HG03432 (cell line): ENCODE measurements at regions not wholly inside any gene's neighbourhood (a gene's known extent, or its start where the extent isn't known, plus 50 kb on each side); places are given as distances from the start of the nearest gene placed in this dataset.
"Not testable (repeated sequence)": the region's sequence is repeated elsewhere in the genome, so short reads cannot be mapped to it uniquely, and the experiment has no call there.

Source experiments
- ATAC-seq: cut with Tn5 transposase; IDR thresholded peaks from one replicate; pipeline ENCODE4 v1.9.1; 2021; ENCODE audit warnings: mild to moderate bottlenecking, moderate library complexity; ENCODE audit not compliant: unreplicated experiment

- ATAC-seq: no peak
Observed at GRCh38 chr15:62895905-62896316, 146.6 kb upstream of the TPM1 start.

GRCh38 chr15:62896380-62896866 is 146.1 kb upstream of the TPM1 start:
- no peak for ATAC-seq

GRCh38 chr15:62896969-62897486 is 145.5 kb upstream of the TPM1 start:
- no peak for ATAC-seq

DNA sequence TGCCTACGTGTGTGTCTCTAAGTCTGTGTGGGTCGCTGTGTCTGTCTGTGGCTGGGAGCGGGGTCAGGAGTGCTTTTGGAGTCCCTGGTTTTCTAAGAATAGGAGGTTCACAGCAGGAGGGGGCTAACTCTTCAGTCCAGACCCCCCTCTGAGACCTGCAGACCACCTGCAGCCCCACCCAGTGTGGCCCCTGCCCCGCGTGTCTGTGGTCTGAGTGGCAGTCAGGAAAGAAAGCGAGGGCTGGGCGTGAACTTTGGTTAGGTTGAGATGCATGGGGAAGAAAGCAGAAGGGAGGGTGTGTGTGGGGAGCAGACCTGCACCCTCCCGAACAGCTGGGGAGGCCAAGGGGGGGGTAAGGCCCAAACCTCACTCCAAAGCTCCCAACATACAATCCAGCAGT is 144.9 kb upstream of the TPM1 start:
- no peak for ATAC-seq

GRCh38 chr15:62899090-62899493 is 143.5 kb upstream of the TPM1 start:
- no peak for ATAC-seq

- ATAC-seq: no peak
Observed at GRCh38 chr15:62900071-62900802, 142.3 kb upstream of the TPM1 start.

DNA sequence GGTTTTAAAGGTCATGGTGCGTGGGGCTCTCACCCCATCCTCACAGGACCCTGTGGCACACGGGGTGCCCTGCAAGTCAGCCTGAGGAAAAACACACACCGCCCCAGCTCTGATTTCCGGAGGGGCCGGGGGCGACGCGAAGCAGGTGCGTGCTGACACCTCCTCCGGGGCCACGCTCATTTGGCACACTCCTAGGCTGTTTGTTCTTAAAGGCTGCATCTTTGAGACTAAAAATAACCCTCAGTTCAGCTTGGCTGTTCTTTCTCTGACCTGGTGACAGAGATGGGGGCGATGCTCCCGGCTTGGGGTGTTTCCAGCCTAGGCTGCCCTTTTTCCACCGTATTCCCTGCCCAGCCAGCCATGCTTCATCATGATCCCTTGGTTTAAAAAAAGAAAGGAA is 141.5 kb upstream of the TPM1 start:
- no peak for ATAC-seq

- ATAC-seq: no peak
Observed at GRCh38 chr15:62901909-62902546, 140.5 kb upstream of the TPM1 start.

- ATAC-seq: no peak
Observed at GRCh38 chr15:62902821-62903220, 139.7 kb upstream of the TPM1 start.

DNA sequence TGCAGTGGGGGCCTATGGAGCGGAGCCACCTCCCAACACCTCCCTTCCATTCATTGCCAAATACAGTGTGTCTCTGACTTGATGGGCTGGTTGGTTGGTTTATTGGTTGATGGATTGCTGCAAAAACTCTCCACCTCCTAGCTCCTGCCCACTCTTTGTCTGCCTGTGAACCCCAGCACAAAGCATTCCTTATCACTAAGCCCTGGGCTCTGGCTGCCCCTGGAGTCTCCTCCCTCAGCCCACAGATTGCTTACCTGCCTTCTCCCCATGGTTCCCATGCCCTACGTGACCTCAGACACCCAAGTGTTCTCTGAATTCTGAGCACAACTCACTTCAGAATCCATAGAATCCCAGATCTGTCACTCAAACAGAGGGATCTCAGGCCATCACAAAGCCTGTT is 139.1 kb upstream of the TPM1 start:
- ATAC-seq: no peak

- no peak for ATAC-seq
Observed at GRCh38 chr15:62904041-62904910, 138.3 kb upstream of the TPM1 start.

DNA sequence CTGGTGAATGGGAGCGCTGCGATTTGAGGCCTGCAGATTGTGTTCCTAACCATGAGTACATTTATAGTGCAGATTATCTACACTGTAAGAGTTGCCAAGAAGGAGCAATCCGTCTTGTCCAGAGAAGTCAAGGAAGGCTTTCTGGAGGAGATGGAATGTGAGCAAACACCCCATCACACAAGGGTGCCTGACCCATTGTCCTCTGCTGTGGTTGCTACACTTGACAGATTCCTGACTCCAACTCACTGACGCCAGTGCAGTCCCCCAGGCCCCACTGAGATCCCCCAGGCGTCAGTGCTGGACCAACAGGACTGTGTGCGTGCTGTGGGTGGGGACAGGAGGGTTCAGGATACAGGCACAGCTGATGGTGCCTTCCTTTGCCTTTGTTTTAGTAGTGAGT is 135.9 kb upstream of the TPM1 start:
- no peak for ATAC-seq

- ATAC-seq: no peak
Observed at GRCh38 chr15:62907275-62907674, 135.3 kb upstream of the TPM1 start.

DNA sequence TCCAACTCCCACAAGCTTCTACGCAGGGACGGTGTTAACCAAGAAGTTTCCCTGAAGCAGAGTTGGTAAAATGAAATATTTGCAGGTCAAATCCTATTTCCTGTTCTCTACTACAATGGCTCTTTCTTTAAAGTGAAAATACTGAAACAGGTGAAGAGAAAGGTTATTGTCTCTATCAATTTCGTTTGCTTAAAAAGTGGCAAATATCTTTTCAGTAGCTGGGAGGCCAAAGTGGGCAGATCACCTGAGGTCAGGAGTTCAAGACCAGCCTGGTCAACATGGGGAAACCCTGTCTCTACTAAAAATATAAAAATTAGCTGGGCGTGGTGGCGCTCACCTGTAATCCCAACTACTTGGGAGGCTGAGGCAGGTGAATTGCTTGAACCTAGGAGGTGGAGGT is 134.2 kb upstream of the TPM1 start:
- ATAC-seq: not testable (repeated sequence)

DNA sequence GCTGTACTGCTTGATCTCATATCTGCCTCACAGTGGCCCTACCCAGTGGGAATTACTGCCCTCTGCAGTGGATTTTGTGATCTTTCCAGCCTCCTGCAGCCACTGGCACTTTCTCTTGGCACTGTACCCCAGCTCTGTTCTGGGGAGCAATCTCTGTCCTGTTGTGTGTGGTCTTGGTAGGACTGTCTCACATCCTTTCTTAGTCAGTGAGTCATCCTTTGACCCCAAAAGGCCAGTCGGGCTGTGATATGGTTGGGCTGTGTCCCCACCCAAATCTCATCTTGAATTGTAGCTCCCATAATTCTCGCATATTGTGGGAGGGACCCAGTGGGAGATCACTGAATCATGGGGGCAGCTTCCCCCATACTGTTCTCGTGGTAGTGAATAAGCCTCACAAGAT is 133.3 kb upstream of the TPM1 start:
- no peak for ATAC-seq

- no peak for ATAC-seq
Observed at GRCh38 chr15:62912282-62912681, 130.3 kb upstream of the TPM1 start.

- no peak for ATAC-seq
Observed at GRCh38 chr15:62912808-62913207, 129.7 kb upstream of the TPM1 start.

DNA sequence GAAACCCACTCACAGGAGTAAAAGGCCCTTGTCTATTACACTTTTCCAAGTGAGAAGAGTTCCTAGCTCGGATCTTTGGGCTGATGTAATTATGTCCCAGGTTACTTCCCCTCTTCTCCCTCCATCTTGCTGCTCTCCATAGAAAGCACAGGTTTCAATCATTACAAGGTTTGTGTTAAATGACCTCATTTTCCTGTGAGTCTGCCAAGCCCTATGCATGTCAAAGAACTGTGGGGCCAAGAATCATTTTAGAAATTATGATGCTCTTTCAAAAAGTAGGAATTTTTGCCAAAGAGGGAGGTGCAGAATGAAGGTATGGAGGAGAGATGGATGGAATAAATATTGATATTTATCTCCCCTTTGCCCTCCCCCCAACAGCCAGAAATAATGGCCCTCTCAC is 129.3 kb upstream of the TPM1 start:
- no peak for ATAC-seq

DNA sequence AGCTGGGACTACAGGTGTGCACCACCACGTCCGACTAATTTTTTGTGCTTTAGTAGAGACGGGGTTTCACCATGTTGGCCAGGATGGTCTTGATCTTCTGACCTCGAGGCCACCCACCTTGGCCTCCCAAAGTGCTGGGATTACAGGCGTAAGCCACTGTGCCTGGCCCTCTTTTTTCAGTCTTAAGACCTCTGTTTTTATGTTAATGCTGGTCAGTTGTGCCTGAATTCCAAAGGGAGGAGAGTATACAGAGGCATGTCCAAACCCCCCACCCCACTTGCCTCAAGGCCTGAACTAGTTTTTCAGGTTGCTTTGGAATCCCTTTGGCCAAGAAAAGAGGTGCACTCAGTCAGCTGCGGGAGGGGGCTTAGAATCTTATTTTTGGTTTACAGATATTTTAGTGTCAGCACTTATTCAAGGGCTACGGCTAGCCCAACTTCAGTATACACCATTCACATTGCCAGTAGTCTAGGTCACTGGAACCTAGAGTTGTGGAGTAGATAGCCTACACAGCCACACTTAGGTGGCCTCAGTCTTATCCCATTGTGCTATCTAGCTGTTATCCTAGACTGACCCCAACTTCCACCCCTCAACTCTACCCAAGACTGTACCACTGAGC is 128.0 kb upstream of the TPM1 start:
- ATAC-seq: no peak

DNA sequence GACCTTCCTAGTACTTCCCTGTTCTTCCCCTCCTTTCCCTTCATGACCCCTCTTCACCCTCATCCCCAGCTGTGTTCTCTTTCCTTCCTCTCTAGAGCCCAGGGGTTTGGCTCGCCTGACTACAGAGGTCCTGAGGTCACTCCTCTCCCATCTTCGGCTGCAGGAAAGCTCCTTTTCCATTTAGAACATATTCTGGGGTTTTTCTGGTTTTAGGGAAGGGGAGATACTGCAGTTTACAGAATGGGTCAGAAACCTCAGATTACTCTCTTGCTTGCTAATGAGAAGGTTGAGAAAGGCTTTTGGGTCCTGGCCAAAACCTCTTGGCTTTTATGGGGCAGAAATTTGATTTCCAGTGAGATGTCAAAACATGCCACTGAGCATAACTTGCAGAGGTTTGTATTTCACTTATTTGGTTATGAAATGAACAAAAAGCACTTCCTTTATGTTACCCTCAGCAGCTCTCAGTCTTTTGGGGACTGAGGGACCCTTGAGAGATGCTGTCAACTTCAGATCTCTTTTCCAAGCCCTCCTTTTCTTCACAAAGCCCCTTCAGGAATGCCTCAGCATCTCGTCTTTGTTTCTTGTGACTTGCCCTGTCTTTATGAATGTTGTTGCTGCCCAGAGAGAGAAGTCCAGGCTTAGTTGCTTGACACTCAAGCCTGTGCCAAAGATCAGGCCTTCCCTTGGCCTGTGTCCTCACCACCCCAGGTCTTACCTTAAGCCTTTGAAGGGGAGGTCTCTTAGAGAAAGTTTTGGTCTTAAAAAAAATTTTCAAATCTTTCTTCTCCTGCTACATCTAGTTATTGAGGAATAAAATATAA is 121.7 kb upstream of the TPM1 start:
- no peak for ATAC-seq
